H9 (cell line): ENCODE measurements at regions not wholly inside any gene's neighbourhood (a gene's known extent, or its start where the extent isn't known, plus 50 kb on each side); places are given as distances from the start of the nearest gene placed in this dataset.

Experiments
- DNase-seq: peaks from one replicate; pipeline ENCODE4 v3.0.0-alpha.2; 2017
- H2AFZ ChIP-seq: one replicate; pipeline ENCODE4 v1.6.1; 2013; ENCODE audit warnings: mild to moderate bottlenecking, low read length, control low read depth, moderate library complexity
- H2AK5ac ChIP-seq: 2 replicates; pipeline ENCODE4 v1.6.1; 2013; ENCODE audit warnings: low read length, control low read depth, mixed read lengths; ENCODE audit not compliant: insufficient read length
- H2BK120ac ChIP-seq: one replicate; pipeline ENCODE4 v1.6.1; 2013; ENCODE audit warnings: low read depth, mild to moderate bottlenecking, low read length, control low read depth, inconsistent platforms; ENCODE audit not compliant: poor library complexity, severe bottlenecking
- H2BK12ac ChIP-seq: 2 replicates; pipeline ENCODE4 v1.6.1; 2013; ENCODE audit warnings: low read length, control low read depth, mixed read lengths, low read depth; ENCODE audit not compliant: insufficient read length
- H2BK15ac ChIP-seq: 2 replicates; pipeline ENCODE4 v1.6.1; 2013; ENCODE audit warnings: low read depth, low read length, control low read depth
- H2BK20ac ChIP-seq: one replicate; pipeline ENCODE4 v1.6.1; 2013; ENCODE audit warnings: low read depth, mild to moderate bottlenecking, low read length, control low read depth, inconsistent platforms; ENCODE audit not compliant: poor library complexity, severe bottlenecking
- H2BK5ac ChIP-seq: 2 replicates; pipeline ENCODE4 v1.6.1; 2013; ENCODE audit warnings: low read length, control low read depth, mixed read lengths; ENCODE audit not compliant: insufficient read length
- H3K14ac ChIP-seq: 2 replicates; pipeline ENCODE4 v1.6.1; 2013; ENCODE audit warnings: low read length, control low read depth; ENCODE audit not compliant: insufficient read depth
- H3K18ac ChIP-seq: 2 replicates; pipeline ENCODE4 v1.6.1; 2013; ENCODE audit warnings: low read depth, mild to moderate bottlenecking, mixed read lengths, low read length, control low read depth; ENCODE audit not compliant: insufficient read length
- H3K23ac ChIP-seq: 2 replicates; pipeline ENCODE4 v1.6.1; 2013; ENCODE audit warnings: low read length, control low read depth, mixed read lengths, low read depth; ENCODE audit not compliant: insufficient read length
- H3K23me2 ChIP-seq: 2 replicates; pipeline ENCODE4 v1.6.1; 2013; ENCODE audit warnings: low read depth, mild to moderate bottlenecking, mixed read lengths, low read length, control low read depth; ENCODE audit not compliant: insufficient read length, poor library complexity, severe bottlenecking
- H3K27ac ChIP-seq: 2 replicates; pipeline ENCODE4 v1.5.1; 2013; ENCODE audit warnings: low read length, control low read depth, mixed read lengths, low read depth; ENCODE audit not compliant: insufficient read length
- H3K27me3 ChIP-seq: 2 replicates; pipeline ENCODE4 v1.6.1; 2013; ENCODE audit warnings: low read length, control low read depth, inconsistent platforms; ENCODE audit not compliant: insufficient read depth
- H3K4ac ChIP-seq: 2 replicates; pipeline ENCODE4 v1.6.1; 2013; ENCODE audit warnings: low read depth, mild to moderate bottlenecking, control low read depth, inconsistent platforms, low read length, moderate library complexity
- H3K4me1 ChIP-seq: 2 replicates; pipeline ENCODE4 v1.6.1; 2013; ENCODE audit warnings: low read length, control low read depth, inconsistent platforms; ENCODE audit not compliant: insufficient read depth
- H3K4me2 ChIP-seq: 2 replicates; pipeline ENCODE4 v1.6.1; 2013; ENCODE audit warnings: low read length, control low read depth, mixed read lengths; ENCODE audit not compliant: insufficient read length, insufficient read depth
- H3K56ac ChIP-seq: 2 replicates; pipeline ENCODE4 v1.6.1; 2013; ENCODE audit warnings: low read depth, mild to moderate bottlenecking, mixed read lengths, low read length, control low read depth; ENCODE audit not compliant: insufficient read length
- H3K79me1 ChIP-seq: 2 replicates; pipeline ENCODE4 v1.6.1; 2013; ENCODE audit warnings: low read depth, mild to moderate bottlenecking, moderate library complexity, low read length, control low read depth, inconsistent platforms; ENCODE audit not compliant: insufficient read depth, poor library complexity, severe bottlenecking
- H3K79me2 ChIP-seq: 2 replicates; pipeline ENCODE4 v1.6.1; 2013; ENCODE audit warnings: low read length, control low read depth, inconsistent platforms; ENCODE audit not compliant: insufficient read depth
- H3K9ac ChIP-seq: 2 replicates; pipeline ENCODE4 v1.6.1; 2013; ENCODE audit warnings: low read length, control low read depth, mixed read lengths; ENCODE audit not compliant: insufficient read length; ENCODE audit errors: extremely low read depth
- H3K9me3 ChIP-seq: one replicate; pipeline ENCODE4 v1.6.1; 2013; ENCODE audit warnings: low read depth, low read length, inconsistent platforms; ENCODE audit not compliant: control insufficient read depth
- H3T11ph ChIP-seq: one replicate; pipeline ENCODE4 v1.6.1; 2013; ENCODE audit warnings: mild to moderate bottlenecking, low read length, control low read depth, inconsistent platforms
- H4K20me1 ChIP-seq: one replicate; pipeline ENCODE4 v1.6.1; 2013; ENCODE audit not compliant: control insufficient read depth, insufficient read length, insufficient read depth
- H4K5ac ChIP-seq: 2 replicates; pipeline ENCODE4 v1.6.1; 2013; ENCODE audit warnings: low read depth, mild to moderate bottlenecking, mixed read lengths, low read length, control low read depth; ENCODE audit not compliant: insufficient read length
- H4K8ac ChIP-seq: replicated peaks from 2 replicates; pipeline ENCODE4 v1.6.1; 2013; ENCODE audit warnings: low read length, control low read depth, mixed read lengths, low read depth; ENCODE audit not compliant: insufficient read length
- H4K91ac ChIP-seq: 2 replicates; pipeline ENCODE4 v1.6.1; 2013; ENCODE audit warnings: low read depth, mild to moderate bottlenecking, moderate library complexity, mixed read lengths, low read length, control low read depth; ENCODE audit not compliant: insufficient read length
- H3K27ac Mint-ChIP-seq, 3 experiments: 2 replicates in 2 of 3; 3 replicates in 1 of 3; pipeline ENCODE4 v1.8.0; 2020 to 2021; ENCODE audit warnings: mixed read lengths in 3 of 3, mild to moderate bottlenecking in 1 of 3, moderate library complexity in 1 of 3
- H3K27me3 Mint-ChIP-seq: 2 replicates; pipeline ENCODE4 v1.8.0; 2021; ENCODE audit warnings: low read depth, mild to moderate bottlenecking, moderate library complexity, mixed read lengths
- H3K36me3 Mint-ChIP-seq, 3 experiments: 2 replicates in 2 of 3; 3 replicates in 1 of 3; pipeline ENCODE4 v1.8.0; 2020 to 2021; ENCODE audit warnings: low read depth in 3 of 3, mixed read lengths in 3 of 3; ENCODE audit not compliant: insufficient read depth in 1 of 3
- H3K4me1 Mint-ChIP-seq, 2 experiments: 2 replicates each; pipeline ENCODE4 v1.8.0; 2020; ENCODE audit warnings: mixed read lengths in 2 of 2
- H3K4me3 Mint-ChIP-seq, 2 experiments: 2 replicates in 1 of 2; 3 replicates in 1 of 2; pipeline ENCODE4 v1.8.0; 2020 to 2021; ENCODE audit warnings: mild to moderate bottlenecking in 2 of 2, mixed read lengths in 2 of 2, moderate library complexity in 1 of 2
- H3K9me3 Mint-ChIP-seq, 2 experiments: 2 replicates in 1 of 2; 3 replicates in 1 of 2; pipeline ENCODE4 v1.8.0; 2020; ENCODE audit warnings: mild to moderate bottlenecking in 2 of 2, mixed read lengths in 2 of 2, moderate library complexity in 1 of 2
- CTCF ChIP-seq: fragments of 200-600 bp; sonication (generic); conservative IDR thresholded peaks from 3 replicates; pipeline ENCODE4 v1.8.0; 2021; ENCODE audit warnings: antibody characterized with exemption, mild to moderate bottlenecking
- whole genome bisulfite sequencing: extraction: QIAGEN DNeasy Blood & Tissue Kit; methylation state at CpG from one replicate; pipeline ENCODE4 v1.1.7; 2013; ENCODE audit warnings: missing lambda C conversion rate, low lambda C conversion rate, mixed read lengths; ENCODE audit not compliant: insufficient read length; ENCODE audit errors: extremely low coverage; 5-methylcytosine and 5-hydroxymethylcytosine counted together

DNA sequence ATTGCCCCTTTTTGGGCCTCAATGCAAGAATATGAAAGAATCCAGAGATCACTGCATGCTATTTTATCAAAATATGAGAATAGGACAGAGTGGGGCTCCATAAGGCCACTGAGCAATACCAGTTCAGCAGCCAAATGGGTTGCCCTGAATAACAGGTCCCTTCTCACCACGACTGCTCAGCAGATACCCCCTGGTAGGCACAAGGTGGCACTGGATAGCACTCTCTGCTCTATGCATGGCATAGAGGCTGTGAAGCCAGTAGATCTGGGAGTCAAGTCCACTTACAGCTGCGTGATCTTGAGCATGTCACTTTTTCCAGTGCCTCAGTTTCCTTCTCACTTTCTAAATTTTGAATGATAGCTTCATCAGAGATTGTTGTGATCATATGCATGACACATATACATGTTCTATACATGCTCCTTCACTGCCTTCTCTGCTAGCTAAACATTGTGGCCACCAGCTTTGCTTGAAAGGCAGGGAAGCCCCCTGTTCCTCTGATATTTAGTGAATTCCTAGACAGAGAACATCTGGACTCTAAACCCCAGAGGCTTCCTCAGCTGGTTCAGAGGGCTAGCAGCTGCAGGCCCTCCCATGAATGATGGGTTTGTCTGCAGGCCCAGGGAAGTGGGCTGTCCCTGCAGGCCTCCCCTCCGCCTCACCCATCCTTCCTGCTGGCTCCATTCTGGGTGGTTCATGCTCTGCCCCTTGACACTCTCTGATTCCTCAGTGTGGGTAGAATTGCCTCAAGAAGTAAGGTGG is 84.9 kb upstream of the ASIC2 start:
- Mint-ChIP-seq H3K27ac (no peak overlapping the region), H3K4me1 (peaks cover 14 to 15% of the 10 kb centered on the region in 2 experiments), H3K9me3 (no peaks in the 10 kb centered on the region), H3K27me3 (peaks cover 9% of the 10 kb centered on the region), H3K4me3 (no peak overlapping the region), H3K36me3 (no peaks in the 10 kb centered on the region; a peak in 1 of 7 replicates)
- no peaks in the 10 kb centered on the region for H3K23me2 ChIP-seq
- H4K91ac ChIP-seq = no peak overlapping the region
- no peak overlapping the region for H3K9ac ChIP-seq
- no peak overlapping the region for H2AK5ac ChIP-seq
- H4K20me1 ChIP-seq = no peaks in the 10 kb centered on the region
- H3T11ph ChIP-seq = no peak overlapping the region
- H3K4me2 ChIP-seq = no peak overlapping the region
- WGBS = no CpG with 5 or more reads among the region's 3 CpGs
- H4K8ac ChIP-seq = no peak overlapping the region
- no peaks in the 10 kb centered on the region for H3K79me2 ChIP-seq
- H3K56ac ChIP-seq = no peak overlapping the region
- no peak overlapping the region for H2BK15ac ChIP-seq
- H3K4ac ChIP-seq = no peak overlapping the region
- no peak overlapping the region for H2BK120ac ChIP-seq
- H3K27ac ChIP-seq = no peak overlapping the region
- H2AFZ ChIP-seq = no peak overlapping the region
- no peak overlapping the region for H3K18ac ChIP-seq
- H3K9me3 ChIP-seq = no peaks in the 10 kb centered on the region
- H3K14ac ChIP-seq = no peak overlapping the region
- H2BK20ac ChIP-seq = no peak overlapping the region
- H3K79me1 ChIP-seq = no peaks in the 10 kb centered on the region
- no peak overlapping the region for H2BK12ac ChIP-seq
- no peaks in the 10 kb centered on the region; the same call in 1 of the 2 replicates for H3K27me3 ChIP-seq
- H2BK5ac ChIP-seq = no peak overlapping the region
- no peak for DNase-seq
- TF ChIP-seq CTCF = no peak
- peaks cover 6% of the 10 kb centered on the region; the same call in 1 of the 2 replicates for H3K4me1 ChIP-seq
- H3K23ac ChIP-seq = no peak overlapping the region
- H4K5ac ChIP-seq = no peak overlapping the region
